ENCODE measurements at regions not wholly inside any gene's neighbourhood (a gene's known extent, or its start where the extent isn't known, plus 50 kb on each side); places are given as distances from the start of the nearest gene placed in this dataset.

GRCh38 chr13:57784633-57785032 lies 153.1 kb downstream of the PCDH17 start:
- DNase-seq (ENCODE audit: extremely low spot score) = no peak
- no peak for TF ChIP-seq CTCF (IDR thresholded peaks at IDR 0.05; ENCODE audit: control extremely low read depth, extremely low read depth, low read depth, missing control alignments)
- POLR2A ChIA-PET = no interaction called here
- CTCF ChIA-PET = no interaction called here

GRCh38 chr13:57787058-57787791 lies 155.7 kb downstream of the PCDH17 start:
- CTCF ChIA-PET = interaction anchor here (0.9 to 1.2 kb wide), 2 partner anchors 9 to 16 kb away, joined by 3 read pairs; no protein-coding TSS in a partner anchor
- POLR2A ChIA-PET = no interaction called here
- DNase-seq (ENCODE audit: extremely low spot score) = no peak
- TF ChIP-seq CTCF (IDR thresholded peaks at IDR 0.05; ENCODE audit: control extremely low read depth, extremely low read depth, low read depth, missing control alignments) = no peak

DNA sequence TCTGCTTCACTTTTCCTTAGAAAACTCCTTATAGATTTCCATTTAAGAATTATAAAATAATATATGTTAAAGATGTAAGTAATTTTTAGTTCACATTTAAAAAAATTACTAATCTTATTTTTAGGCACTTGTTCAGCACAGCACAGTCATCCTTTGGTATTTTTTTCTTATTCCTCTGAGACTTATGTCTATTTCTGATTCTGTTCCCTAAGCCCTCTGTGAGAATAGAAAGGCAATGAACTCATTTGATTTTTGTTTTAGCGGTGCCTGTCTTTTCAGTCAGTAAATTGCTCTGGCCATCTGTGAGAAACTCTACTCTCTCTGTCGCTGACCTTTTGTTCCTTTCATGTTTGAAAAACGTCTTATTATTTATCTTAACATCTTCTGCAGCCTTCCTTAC lies 168.1 kb downstream of the PCDH17 start:
- TF ChIP-seq CTCF (IDR thresholded peaks at IDR 0.05; ENCODE audit: control extremely low read depth, extremely low read depth, low read depth, missing control alignments) = no peak
- DNase-seq (ENCODE audit: extremely low spot score) = no peak
- POLR2A ChIA-PET = no interaction called here
- CTCF ChIA-PET = no interaction called here

DNA sequence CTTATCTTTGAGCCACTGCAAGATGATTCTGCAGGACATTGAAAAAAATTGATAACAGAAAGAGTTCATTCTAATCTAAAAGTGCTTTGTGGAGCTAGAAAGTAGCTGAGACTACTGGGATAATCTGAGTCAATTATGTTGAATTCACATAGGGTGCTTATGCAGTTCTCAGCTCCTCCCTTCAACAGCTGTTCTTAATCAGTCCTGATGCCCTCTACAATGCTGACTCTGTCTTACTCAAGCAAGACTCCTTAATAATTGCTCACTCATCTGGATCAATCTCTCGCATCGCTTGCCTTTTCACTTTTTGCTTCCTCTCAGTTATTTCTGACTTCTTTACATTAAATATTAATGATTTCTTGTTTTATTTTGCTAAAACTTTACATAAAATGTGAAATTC lies 182.1 kb downstream of the PCDH17 start:
- DNase-seq (ENCODE audit: extremely low spot score) = no peak
- ChIA-PET CTCF (interaction anchor here (2.1 kb wide), 1 partner anchor 9 kb away, joined by 7 read pairs; no protein-coding TSS in a partner anchor), POLR2A (no interaction called here)
- TF ChIP-seq CTCF (IDR thresholded peaks at IDR 0.05; ENCODE audit: control extremely low read depth, extremely low read depth, low read depth, missing control alignments) = no peak

GRCh38 chr13:57815600-57815999 lies 184.1 kb downstream of the PCDH17 start:
- no peak for DNase-seq (ENCODE audit: extremely low spot score)
- POLR2A ChIA-PET = no interaction called here
- no peak for TF ChIP-seq CTCF (IDR thresholded peaks at IDR 0.05; ENCODE audit: control extremely low read depth, extremely low read depth, low read depth, missing control alignments)
- CTCF ChIA-PET = no interaction called here

DNA sequence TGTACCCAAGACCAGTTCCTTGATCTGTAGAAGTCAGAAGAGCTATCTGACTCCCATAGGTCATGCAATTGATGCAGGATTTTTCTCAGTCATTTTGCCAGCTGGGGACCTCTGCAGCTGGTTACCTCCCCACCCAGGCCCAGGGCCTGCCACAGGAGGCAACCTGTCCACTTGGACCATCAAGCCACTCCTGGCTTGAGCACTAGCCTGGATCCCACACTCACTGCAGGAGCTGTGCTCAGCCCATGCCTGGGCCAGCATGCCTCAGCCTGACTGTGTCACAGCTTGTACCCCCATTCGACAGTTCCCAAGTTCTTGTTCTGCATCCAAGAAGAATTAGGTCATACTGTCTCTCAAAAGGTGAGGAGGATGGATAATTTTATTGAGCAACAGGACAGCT lies 189.4 kb downstream of the PCDH17 start:
- DNase-seq (ENCODE audit: extremely low spot score) = no peak
- no peak for TF ChIP-seq CTCF (IDR thresholded peaks at IDR 0.05; ENCODE audit: control extremely low read depth, extremely low read depth, low read depth, missing control alignments)
- POLR2A ChIA-PET = no interaction called here
- CTCF ChIA-PET = no interaction called here
